ENCODE measurements at regions not wholly inside any gene's neighbourhood (a gene's known extent, or its start where the extent isn't known, plus 50 kb on each side); places are given as distances from the start of the nearest gene placed in this dataset.

DNA sequence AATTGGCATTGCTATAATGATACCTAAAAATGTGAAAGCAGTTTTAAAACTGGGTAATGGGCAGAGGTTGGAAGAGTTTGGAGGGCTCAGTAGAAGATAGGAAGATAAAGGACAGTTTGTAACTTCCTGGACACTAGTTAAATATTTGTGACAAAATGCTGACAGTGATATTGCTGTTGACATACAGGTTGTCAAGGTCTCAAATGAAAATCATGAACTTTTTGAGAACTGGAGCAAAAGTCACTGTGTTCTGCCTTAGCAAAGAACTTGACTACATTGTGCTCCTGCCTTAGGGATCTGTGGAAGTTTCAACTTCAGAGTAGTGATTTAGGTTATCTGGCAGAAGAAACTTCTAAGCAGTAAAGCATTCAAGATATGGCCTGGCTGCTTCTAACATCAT is 113.7 kb upstream of the CD96 start:
- intact Hi-C loops (cut with DNase I) = no loop called here
- DNase-seq = no peak

DNA sequence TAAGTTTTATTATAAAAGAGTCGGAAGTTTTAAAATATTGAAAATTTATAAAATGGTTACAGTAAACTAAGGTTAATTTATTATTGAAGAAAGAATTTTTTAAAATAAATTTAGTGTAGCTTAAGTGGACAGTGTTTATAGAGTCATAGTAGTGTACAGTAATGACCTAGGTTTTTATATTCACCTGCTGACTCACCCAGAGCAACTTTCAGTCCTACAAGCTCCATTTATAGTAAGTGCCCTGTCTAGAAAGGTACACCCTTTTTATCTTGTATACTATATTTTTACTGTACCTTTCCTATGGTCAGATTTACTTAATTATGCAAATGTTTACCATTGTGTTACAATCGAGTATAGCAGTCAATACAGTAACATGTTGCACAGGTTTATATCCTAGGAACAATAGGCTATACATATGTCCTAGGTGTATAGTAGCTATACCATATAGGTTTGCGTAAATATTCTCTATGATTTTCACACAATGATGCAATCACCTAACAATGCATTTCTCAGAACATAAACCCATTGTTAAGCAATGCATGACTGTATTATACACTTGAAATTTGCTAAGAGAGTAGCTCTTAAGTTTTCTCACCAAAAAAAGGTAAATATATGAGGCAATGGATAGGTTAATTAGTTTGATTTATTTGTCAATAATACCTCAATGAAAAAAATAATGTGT is 106.9 kb upstream of the CD96 start:
- DNase-seq = no peak
- intact Hi-C loops (cut with DNase I) = no loop called here

DNA sequence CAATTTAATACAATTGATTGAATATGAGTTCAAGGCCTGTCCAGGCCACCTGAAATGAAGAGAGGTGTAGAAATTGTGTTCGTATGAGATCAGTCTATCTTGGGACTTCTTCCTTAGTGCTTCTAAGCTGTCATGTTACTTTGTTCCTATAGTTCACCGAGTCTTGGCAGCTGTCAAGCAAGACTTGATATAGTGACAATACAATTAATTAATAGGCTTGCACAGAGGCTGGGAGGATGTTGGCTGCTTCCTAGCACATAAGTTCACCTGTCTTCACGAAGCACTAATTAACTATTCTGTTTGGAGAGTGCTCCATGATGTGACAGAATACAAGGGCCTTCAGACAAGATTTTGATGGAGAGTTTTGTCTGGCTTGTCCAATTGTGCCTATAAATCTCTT is 103.7 kb upstream of the CD96 start:
- intact Hi-C loops (cut with DNase I) = no loop called here
- DNase-seq = no peak

DNA sequence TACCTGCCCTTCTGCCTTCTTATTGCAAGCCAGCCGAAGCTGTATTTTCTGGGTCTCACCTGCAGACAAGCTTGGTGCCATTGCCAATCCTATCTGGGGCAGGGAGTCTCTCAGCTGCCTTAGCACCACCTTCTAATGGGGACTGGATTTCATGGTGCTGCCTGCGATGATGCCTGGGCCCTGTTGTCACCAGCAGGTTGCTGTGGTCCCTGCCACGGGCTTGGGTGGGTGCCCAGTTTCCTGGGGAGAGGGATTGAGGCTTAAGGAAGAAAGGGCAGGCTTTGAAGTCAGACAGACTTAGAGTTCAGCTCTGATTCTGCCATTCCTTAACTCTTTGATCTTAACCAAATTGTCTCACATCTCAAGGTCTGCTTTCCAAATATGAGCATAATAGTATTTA is 87.4 kb upstream of the CD96 start:
- intact Hi-C loops (cut with DNase I) = no loop called here

DNA sequence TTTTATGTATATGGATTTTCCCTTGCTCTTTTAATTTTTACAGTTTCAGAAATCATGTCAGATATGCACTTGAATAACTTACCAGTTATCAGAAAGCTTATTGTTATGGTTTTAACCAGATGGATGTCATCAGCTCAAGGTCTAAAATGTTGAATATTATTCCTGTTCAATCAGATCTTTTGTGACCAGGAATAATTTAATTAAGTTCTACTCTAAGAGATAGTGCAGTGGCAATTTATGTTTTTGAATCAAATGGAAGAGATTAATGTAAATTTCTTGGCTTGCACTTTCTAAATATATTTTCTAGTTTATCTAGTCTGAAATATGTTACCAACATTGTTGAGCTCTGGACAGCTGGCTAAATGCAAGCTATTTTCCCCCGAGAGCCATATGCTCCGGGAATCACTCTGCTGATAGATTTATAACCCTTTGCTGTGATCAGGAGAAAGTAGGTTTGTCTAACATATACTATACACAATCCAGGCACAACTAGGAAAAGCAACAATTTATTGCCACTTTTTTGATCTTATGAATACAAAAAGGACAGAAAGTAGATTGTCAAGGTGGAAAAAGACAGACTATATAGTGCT is 76.8 kb upstream of the CD96 start:
- DNase-seq = no peak
- intact Hi-C loops (cut with DNase I) = no loop called here

More for the DNA sequence above, 87.4 kb upstream of the CD96 start:
- DNase-seq = no peak

DNA sequence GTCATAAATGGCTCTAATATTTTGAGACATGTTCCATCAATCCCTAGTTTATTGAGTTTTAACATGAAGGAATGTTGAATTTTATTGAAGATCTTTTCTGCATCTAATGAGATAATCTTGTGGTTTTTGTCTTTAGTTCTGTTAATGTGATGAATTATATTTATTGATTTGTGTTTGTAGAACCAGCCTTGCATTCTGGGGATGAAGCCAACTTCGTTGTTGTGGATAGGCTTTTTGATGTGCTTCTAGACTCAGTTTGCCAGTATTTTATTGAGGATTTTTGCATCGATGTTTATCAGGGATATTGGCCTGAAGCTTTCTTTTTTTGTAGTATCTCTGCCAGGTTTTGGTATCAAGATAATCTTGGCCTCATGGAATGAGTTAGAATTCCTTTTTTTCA is 72.0 kb upstream of the CD96 start:
- intact Hi-C loops (cut with DNase I) = no loop called here
- DNase-seq = no peak

DNA sequence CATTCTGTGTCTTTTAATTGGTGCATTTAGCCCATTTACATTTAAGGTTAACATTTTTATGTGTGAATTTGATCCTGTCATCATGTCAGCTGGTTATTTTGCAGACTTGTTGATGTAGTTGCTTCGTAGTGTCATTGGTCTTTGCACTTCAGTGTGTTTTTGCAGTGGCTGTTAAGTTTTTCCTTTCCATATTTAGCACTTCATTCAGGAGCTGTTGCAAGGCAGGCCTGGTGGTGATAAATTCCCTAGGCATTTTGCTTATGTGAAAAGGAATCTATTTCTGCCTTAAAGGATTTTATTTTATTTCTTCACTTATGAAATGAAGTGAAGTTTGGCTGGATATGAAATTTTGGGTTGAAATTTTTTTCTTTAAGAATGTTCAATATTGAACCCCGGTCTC is 70.2 kb upstream of the CD96 start:
- DNase-seq = no peak
- intact Hi-C loops (cut with DNase I) = no loop called here

DNA sequence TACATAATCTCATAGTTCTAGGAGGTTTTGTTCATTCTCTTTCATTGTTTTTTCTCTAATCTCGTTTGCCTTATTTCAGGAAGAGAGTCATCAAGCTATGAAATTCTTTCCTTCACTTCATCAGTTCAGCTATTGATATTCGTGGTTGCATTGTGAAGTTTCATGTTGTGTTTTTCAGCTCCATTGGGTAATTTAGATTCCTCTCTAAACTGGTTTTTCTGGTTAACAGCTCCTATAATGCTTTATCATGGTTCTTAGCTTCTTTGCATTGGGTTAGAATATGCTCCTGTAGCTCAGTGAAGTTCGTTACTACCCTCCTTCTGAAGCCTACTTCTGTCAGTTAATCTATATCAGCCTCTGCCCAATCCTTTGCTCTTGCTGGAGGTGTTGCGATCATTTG is 69.4 kb upstream of the CD96 start:
- intact Hi-C loops (cut with DNase I) = no loop called here
- no peak for DNase-seq

DNA sequence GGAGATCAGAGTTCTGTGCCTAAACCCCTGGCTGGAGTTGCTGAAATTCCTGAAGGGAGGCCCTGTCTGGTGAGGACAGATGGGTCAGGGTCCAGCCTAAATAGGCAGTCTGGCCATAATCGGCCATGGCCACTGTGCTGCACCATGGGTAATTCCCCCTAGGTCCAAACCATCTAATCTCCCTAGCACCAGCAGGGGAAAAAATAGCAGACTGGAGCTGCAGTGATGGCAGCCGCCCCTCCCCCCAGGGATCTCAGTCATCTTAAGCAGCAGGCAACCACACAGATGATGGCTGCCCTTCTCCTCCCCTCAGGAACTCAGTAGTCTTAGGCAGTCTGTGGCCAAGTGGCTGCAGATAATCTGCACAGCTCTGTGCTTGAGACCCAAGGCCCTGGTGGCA is 68.4 kb upstream of the CD96 start:
- intact Hi-C loops (cut with DNase I) = no loop called here

DNA sequence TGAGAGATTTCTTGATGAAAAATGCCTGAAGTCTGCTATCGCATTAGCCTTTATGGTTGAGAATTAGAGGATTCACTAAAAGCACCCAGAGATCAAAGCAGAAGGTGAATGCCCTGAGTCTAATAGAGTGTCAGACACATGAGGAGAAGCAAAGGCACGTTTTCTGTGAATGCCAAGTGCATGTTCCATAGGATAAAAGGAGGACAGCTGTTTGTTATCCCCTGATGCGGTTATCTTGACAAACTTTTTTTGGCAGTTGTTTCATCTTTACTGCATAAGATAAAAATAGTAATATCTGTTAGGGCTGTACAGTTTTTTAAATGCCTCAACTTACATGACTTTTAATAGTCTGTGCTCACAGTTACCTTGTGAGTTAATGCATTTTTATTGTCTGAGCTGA is 65.3 kb upstream of the CD96 start:
- no peak for DNase-seq

More for the DNA sequence above, 68.4 kb upstream of the CD96 start:
- DNase-seq = no peak

DNA sequence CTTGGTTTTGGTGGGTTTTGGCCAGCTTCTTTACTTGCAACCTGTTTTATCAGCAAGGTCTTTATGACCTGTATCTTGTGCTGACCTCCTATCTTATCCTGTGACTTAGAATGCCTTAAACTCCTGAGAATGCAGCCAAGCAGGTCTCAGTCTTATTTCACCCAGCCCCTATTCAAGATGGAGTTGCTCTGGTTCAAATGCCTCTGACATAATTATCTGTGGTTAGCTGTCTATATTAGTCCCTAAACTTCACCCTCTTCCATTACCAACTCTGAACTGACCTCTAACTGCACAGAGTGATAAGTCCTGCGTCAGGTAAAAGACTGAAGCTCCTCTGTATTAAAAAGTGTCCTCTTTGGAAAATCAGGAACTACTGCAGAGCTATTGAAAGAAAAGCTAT is 61.9 kb upstream of the CD96 start:
- intact Hi-C loops (cut with DNase I) = no loop called here
- no peak for DNase-seq

More for the DNA sequence above, 65.3 kb upstream of the CD96 start:
- intact Hi-C loops (cut with DNase I) = no loop called here

DNA sequence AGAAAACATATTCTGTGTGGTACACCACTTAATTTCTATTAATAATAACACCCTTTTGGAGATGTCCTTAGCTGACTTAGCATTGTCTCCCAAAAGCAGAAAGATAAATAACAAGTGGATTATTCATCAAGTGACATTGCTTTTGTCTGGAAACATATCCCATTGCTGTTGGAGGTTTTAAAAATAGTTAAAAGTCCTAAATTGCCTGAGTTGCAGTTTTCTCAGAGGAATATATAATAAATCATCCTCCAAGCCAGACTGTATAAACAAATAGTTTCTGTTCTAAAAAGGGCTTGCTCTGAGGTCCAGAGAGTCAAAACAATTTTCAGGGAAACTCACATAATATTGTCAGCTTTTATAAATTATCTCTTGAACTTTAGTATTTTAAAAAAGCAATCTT is 60.4 kb upstream of the CD96 start:
- intact Hi-C loops (cut with DNase I) = no loop called here
- no peak for DNase-seq

DNA sequence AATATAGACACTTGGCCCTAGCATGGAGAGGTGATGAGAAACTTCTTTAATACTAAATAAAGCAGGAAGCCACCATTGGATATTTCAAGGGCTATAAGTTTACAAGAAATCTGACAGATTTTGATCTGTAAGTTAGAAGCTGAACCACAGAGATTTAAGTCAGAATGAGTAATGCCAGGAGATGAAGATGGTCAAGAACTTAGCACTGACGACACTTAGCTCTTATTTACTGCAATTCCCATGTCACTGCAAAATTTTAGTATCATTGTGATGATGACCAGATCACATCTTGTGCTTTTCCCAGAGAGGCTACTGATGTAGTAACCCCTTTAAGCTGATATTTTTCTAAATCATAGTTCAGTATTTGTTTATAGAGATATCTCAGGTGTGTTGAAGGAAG is 59.4 kb upstream of the CD96 start:
- intact Hi-C loops (cut with DNase I) = no loop called here
- no peak for DNase-seq

DNA sequence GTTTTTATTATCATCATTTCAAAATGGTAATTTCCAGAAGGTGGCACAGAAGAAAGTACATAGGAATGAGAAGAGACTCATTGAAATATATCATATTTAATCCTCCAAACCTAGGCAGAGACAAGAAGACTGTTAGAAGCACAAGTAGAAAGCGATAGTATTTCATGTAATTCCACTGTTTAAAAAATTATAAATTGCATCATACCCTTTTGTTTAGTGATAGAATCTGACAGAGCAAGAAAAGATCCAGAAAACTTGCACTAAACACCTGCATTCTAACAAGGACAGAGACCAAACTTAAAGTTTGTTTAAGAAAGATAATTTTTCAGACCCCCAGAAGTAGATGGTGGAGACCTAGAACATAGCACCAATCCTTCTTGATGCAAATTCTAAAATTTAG is 56.9 kb upstream of the CD96 start:
- no peak for DNase-seq
- intact Hi-C loops (cut with DNase I) = no loop called here

Data from head of caudate nucleus (tissue), 42 donors.